ENCODE measurements at regions not wholly inside any gene's neighbourhood (a gene's known extent, or its start where the extent isn't known, plus 50 kb on each side); places are given as distances from the start of the nearest gene placed in this dataset.

- no peak for TF ChIP-seq ZNF274 (IDR thresholded peaks at IDR 0.05; ENCODE audit: low read depth, low read length)
- TF ChIP-seq SUZ12 (IDR thresholded peaks at IDR 0.05; ENCODE audit: extremely low read depth, insufficient read depth, insufficient read length) = no peak
Observed at GRCh38 chr19:28934631-28935030, 278.3 kb downstream of the UQCRFS1 start.

Data from NT2/D1 (cell line).